GM23338 (cell line): ENCODE measurements at regions not wholly inside any gene's neighbourhood (a gene's known extent, or its start where the extent isn't known, plus 50 kb on each side); places are given as distances from the start of the nearest gene placed in this dataset.

Experiments used
- ATAC-seq: fragments of 200-7000 bp; cut with Tn5 transposase; 3 replicates; pipeline ENCODE4 v1.9.1; 2020
- DNase-seq: peaks from one replicate; pipeline ENCODE4 v3.0.0-alpha.2; 2015; ENCODE audit warnings: low spot score
- H2AFZ ChIP-seq: fragments of 200-600 bp; sonication (generic); 2 replicates; pipeline ENCODE4 v1.8.0; 2016; ENCODE audit warnings: antibody characterized with exemption, mild to moderate bottlenecking, moderate library complexity
- H3F3A ChIP-seq: fragments of 200-600 bp; sonication (generic); replicated peaks from 2 replicates; pipeline ENCODE4 v1.8.0; 2017; ENCODE audit warnings: antibody characterized with exemption, mixed run types, low read depth
- H3K27ac ChIP-seq: fragments of 200-600 bp; sonication (generic); 2 replicates; pipeline ENCODE4 v1.6.1; 2016; ENCODE audit warnings: low read depth
- H3K27me3 ChIP-seq: fragments of 200-600 bp; sonication (generic); 2 replicates; pipeline ENCODE4 v1.8.0; 2016; ENCODE audit warnings: mild to moderate bottlenecking, mixed run types, moderate library complexity; ENCODE audit not compliant: insufficient read depth
- H3K36me3 ChIP-seq: fragments of 200-600 bp; sonication (generic); 2 replicates; pipeline ENCODE4 v1.8.0; 2016; ENCODE audit warnings: mild to moderate bottlenecking; ENCODE audit not compliant: insufficient read depth
- H3K4me1 ChIP-seq: fragments of 200-600 bp; sonication (generic); 2 replicates; pipeline ENCODE4 v1.8.0; 2016; ENCODE audit warnings: mild to moderate bottlenecking, moderate library complexity; ENCODE audit not compliant: insufficient read depth
- H3K4me2 ChIP-seq: fragments of 200-600 bp; sonication (generic); 2 replicates; pipeline ENCODE4 v1.7.1; 2017; ENCODE audit warnings: mixed run types
- H3K4me3 ChIP-seq: fragments of 200-600 bp; sonication (generic); 2 replicates; pipeline ENCODE4 v1.6.1; 2016; ENCODE audit warnings: mixed run types
- H3K79me2 ChIP-seq: fragments of 200-600 bp; sonication (generic); replicated peaks from 2 replicates; pipeline ENCODE4 v1.8.0; 2017; ENCODE audit warnings: mild to moderate bottlenecking; ENCODE audit not compliant: insufficient read depth
- H3K9me2 ChIP-seq: fragments of 200-600 bp; sonication (generic); 2 replicates; pipeline ENCODE4 v1.8.0; 2017; ENCODE audit not compliant: insufficient read depth
- H4K20me1 ChIP-seq: fragments of 200-600 bp; sonication (generic); replicated peaks from 2 replicates; pipeline ENCODE4 v1.8.0; 2017; ENCODE audit warnings: mild to moderate bottlenecking; ENCODE audit not compliant: insufficient read depth
- H3K27ac Mint-ChIP-seq: 2 replicates; pipeline ENCODE4 v1.8.0; 2020; ENCODE audit warnings: inconsistent platforms, mild to moderate bottlenecking, moderate library complexity, mixed read lengths
- H3K27me3 Mint-ChIP-seq: 3 replicates; pipeline ENCODE4 v1.8.0; 2022; ENCODE audit warnings: low read depth, mild to moderate bottlenecking, moderate library complexity, mixed read lengths, inconsistent platforms; ENCODE audit not compliant: insufficient read depth, poor library complexity
- H3K36me3 Mint-ChIP-seq: 3 replicates; pipeline ENCODE4 v1.8.0; 2021; ENCODE audit warnings: low read depth, mild to moderate bottlenecking, inconsistent platforms, moderate library complexity, mixed read lengths
- H3K4me1 Mint-ChIP-seq: 3 replicates; pipeline ENCODE4 v1.8.0; 2020; ENCODE audit warnings: mild to moderate bottlenecking, inconsistent platforms, mixed read lengths
- H3K4me3 Mint-ChIP-seq: 3 replicates; pipeline ENCODE4 v1.8.0; 2021; ENCODE audit warnings: moderate library complexity, mild to moderate bottlenecking, inconsistent platforms, mixed read lengths
- H3K9me3 Mint-ChIP-seq: 3 replicates; pipeline ENCODE4 v1.8.0; 2020; ENCODE audit warnings: moderate library complexity, mild to moderate bottlenecking, inconsistent platforms, mixed read lengths
- CREB1 ChIP-seq: fragments of 250-450 bp; sonication (Bioruptor Pico); IDR thresholded peaks from 2 replicates; pipeline ENCODE4 v1.5.0; 2020; ENCODE audit warnings: low read depth, mild to moderate bottlenecking, moderate library complexity
- EZH2 ChIP-seq: fragments of 200-600 bp; sonication (generic); IDR thresholded peaks from one replicate; pipeline ENCODE4 v1.8.0; 2017; ENCODE audit warnings: antibody characterized with exemption, mild to moderate bottlenecking, low read depth; ENCODE audit not compliant: unreplicated experiment
- EZH2phosphoT487 ChIP-seq: fragments of 200-600 bp; sonication (generic); IDR thresholded peaks from one replicate; pipeline ENCODE4 v1.8.1; 2018; ENCODE audit warnings: antibody characterized with exemption; ENCODE audit not compliant: unreplicated experiment
- JUNB ChIP-seq: IDR thresholded peaks from one replicate; pipeline ENCODE4 v1.6.1; 2016; ENCODE audit warnings: antibody characterized with exemption; ENCODE audit not compliant: unreplicated experiment
- NANOG ChIP-seq: IDR thresholded peaks from 2 replicates; pipeline ENCODE4 v1.6.1; 2016; ENCODE audit warnings: antibody characterized with exemption, borderline replicate concordance
- POLR2AphosphoS5 ChIP-seq: IDR thresholded peaks from 2 replicates; pipeline ENCODE4 v1.6.1; 2016; ENCODE audit warnings: antibody characterized with exemption, low read depth
- STAT1 ChIP-seq: IDR thresholded peaks from one replicate; pipeline ENCODE4 v1.6.1; 2016; ENCODE audit warnings: antibody characterized with exemption; ENCODE audit not compliant: unreplicated experiment
- ZNF114 ChIP-seq: fragments of 250-450 bp; sonication (Bioruptor Pico); IDR thresholded peaks from 2 replicates; pipeline ENCODE4 v1.5.0; 2020; ENCODE audit warnings: mild to moderate bottlenecking, moderate library complexity
- ZNF331 ChIP-seq: fragments of 250-450 bp; sonication (Bioruptor Pico); IDR thresholded peaks from 2 replicates; pipeline ENCODE4 v1.5.0; 2020; ENCODE audit warnings: low read depth, mild to moderate bottlenecking, moderate library complexity
- ZNF462 ChIP-seq: fragments of 250-450 bp; sonication (Bioruptor Pico); IDR thresholded peaks from 2 replicates; pipeline ENCODE4 v1.5.0; 2020; ENCODE audit warnings: mild to moderate bottlenecking, moderate library complexity
- TF ChIP-seq, protein P1 (sequence below), 2 experiments: fragments of 200-600 bp in 1 of 2; sonication (generic) in 1 of 2; conservative IDR thresholded peaks; 2 replicates each; pipeline versions ENCODE4 v1.5.1 to v1.6.1; 2016 to 2017; ENCODE audit warnings: antibody characterized with exemption in 2 of 2, low read depth in 2 of 2, mild to moderate bottlenecking in 2 of 2, moderate library complexity in 1 of 2
- TF ChIP-seq, protein P2 (sequence below): IDR thresholded peaks from one replicate; pipeline ENCODE4 v1.6.1; 2018; ENCODE audit warnings: antibody characterized with exemption; ENCODE audit not compliant: unreplicated experiment
- TF ChIP-seq, protein P3 (sequence below): IDR thresholded peaks from 2 replicates; pipeline ENCODE4 v1.6.1; 2016; ENCODE audit warnings: antibody characterized with exemption

GRCh38 chrX:140860718-140861117, 141.7 kb upstream of the SPANXB1 start:
- no peak overlapping the region for H3K27ac ChIP-seq
- H3K4me3 Mint-ChIP-seq, result no peak overlapping the region
- H4K20me1 ChIP-seq, result no peaks in the 10 kb centered on the region
- DNase-seq (no peak), ATAC-seq (no peak)
- H3F3A ChIP-seq, result no peaks in the 10 kb centered on the region
- H3K27ac Mint-ChIP-seq, result no peak overlapping the region
- no peaks in the 10 kb centered on the region for H3K4me1 ChIP-seq
- no peaks in the 10 kb centered on the region for H3K9me2 ChIP-seq
- no peak overlapping the region for H3K4me3 ChIP-seq
- no peak overlapping the region for H3K4me2 ChIP-seq
- TF ChIP-seq ZNF462 (CRISPR knock-in tag), result no peak
- TF ChIP-seq STAT1, result no peak
- TF ChIP-seq POLR2AphosphoS5, result no peak
- TF ChIP-seq, protein P1, sequence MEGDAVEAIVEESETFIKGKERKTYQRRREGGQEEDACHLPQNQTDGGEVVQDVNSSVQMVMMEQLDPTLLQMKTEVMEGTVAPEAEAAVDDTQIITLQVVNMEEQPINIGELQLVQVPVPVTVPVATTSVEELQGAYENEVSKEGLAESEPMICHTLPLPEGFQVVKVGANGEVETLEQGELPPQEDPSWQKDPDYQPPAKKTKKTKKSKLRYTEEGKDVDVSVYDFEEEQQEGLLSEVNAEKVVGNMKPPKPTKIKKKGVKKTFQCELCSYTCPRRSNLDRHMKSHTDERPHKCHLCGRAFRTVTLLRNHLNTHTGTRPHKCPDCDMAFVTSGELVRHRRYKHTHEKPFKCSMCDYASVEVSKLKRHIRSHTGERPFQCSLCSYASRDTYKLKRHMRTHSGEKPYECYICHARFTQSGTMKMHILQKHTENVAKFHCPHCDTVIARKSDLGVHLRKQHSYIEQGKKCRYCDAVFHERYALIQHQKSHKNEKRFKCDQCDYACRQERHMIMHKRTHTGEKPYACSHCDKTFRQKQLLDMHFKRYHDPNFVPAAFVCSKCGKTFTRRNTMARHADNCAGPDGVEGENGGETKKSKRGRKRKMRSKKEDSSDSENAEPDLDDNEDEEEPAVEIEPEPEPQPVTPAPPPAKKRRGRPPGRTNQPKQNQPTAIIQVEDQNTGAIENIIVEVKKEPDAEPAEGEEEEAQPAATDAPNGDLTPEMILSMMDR (conservative IDR thresholded peaks at IDR 0.05; ENCODE audit: low read depth in 2 of 2), result no peak
- no peak for TF ChIP-seq CREB1 (CRISPR knock-in tag)
- TF ChIP-seq EZH2phosphoT487, result no peak
- TF ChIP-seq NANOG, result no peak
- TF ChIP-seq, protein P2, sequence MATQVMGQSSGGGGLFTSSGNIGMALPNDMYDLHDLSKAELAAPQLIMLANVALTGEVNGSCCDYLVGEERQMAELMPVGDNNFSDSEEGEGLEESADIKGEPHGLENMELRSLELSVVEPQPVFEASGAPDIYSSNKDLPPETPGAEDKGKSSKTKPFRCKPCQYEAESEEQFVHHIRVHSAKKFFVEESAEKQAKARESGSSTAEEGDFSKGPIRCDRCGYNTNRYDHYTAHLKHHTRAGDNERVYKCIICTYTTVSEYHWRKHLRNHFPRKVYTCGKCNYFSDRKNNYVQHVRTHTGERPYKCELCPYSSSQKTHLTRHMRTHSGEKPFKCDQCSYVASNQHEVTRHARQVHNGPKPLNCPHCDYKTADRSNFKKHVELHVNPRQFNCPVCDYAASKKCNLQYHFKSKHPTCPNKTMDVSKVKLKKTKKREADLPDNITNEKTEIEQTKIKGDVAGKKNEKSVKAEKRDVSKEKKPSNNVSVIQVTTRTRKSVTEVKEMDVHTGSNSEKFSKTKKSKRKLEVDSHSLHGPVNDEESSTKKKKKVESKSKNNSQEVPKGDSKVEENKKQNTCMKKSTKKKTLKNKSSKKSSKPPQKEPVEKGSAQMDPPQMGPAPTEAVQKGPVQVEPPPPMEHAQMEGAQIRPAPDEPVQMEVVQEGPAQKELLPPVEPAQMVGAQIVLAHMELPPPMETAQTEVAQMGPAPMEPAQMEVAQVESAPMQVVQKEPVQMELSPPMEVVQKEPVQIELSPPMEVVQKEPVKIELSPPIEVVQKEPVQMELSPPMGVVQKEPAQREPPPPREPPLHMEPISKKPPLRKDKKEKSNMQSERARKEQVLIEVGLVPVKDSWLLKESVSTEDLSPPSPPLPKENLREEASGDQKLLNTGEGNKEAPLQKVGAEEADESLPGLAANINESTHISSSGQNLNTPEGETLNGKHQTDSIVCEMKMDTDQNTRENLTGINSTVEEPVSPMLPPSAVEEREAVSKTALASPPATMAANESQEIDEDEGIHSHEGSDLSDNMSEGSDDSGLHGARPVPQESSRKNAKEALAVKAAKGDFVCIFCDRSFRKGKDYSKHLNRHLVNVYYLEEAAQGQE, result no peak
- TF ChIP-seq ZNF331, result no peak
- TF ChIP-seq ZNF114, result no peak
- no peak for TF ChIP-seq JUNB
- TF ChIP-seq EZH2, result no peak
- TF ChIP-seq, protein P3, sequence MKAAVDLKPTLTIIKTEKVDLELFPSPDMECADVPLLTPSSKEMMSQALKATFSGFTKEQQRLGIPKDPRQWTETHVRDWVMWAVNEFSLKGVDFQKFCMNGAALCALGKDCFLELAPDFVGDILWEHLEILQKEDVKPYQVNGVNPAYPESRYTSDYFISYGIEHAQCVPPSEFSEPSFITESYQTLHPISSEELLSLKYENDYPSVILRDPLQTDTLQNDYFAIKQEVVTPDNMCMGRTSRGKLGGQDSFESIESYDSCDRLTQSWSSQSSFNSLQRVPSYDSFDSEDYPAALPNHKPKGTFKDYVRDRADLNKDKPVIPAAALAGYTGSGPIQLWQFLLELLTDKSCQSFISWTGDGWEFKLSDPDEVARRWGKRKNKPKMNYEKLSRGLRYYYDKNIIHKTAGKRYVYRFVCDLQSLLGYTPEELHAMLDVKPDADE, result no peak
- no peaks in the 10 kb centered on the region; the same call in 2 of the 3 replicates for H3K36me3 Mint-ChIP-seq
- H3K9me3 Mint-ChIP-seq, result no peaks in the 10 kb centered on the region
- H3K27me3 Mint-ChIP-seq, result no peaks in the 10 kb centered on the region
- H3K79me2 ChIP-seq, result no peaks in the 10 kb centered on the region
- H3K4me1 Mint-ChIP-seq, result no peaks in the 10 kb centered on the region
- no peaks in the 10 kb centered on the region for H3K27me3 ChIP-seq
- no peaks in the 10 kb centered on the region for H3K36me3 ChIP-seq
- H2AFZ ChIP-seq, result no peak overlapping the region
